ENCODE measurements at regions not wholly inside any gene's neighbourhood (a gene's known extent, or its start where the extent isn't known, plus 50 kb on each side); places are given as distances from the start of the nearest gene placed in this dataset.

- DNase-seq = no peak
Measured at GRCh38 chr16:50910736-50911100, 168.8 kb downstream of the CYLD start.

DNA sequence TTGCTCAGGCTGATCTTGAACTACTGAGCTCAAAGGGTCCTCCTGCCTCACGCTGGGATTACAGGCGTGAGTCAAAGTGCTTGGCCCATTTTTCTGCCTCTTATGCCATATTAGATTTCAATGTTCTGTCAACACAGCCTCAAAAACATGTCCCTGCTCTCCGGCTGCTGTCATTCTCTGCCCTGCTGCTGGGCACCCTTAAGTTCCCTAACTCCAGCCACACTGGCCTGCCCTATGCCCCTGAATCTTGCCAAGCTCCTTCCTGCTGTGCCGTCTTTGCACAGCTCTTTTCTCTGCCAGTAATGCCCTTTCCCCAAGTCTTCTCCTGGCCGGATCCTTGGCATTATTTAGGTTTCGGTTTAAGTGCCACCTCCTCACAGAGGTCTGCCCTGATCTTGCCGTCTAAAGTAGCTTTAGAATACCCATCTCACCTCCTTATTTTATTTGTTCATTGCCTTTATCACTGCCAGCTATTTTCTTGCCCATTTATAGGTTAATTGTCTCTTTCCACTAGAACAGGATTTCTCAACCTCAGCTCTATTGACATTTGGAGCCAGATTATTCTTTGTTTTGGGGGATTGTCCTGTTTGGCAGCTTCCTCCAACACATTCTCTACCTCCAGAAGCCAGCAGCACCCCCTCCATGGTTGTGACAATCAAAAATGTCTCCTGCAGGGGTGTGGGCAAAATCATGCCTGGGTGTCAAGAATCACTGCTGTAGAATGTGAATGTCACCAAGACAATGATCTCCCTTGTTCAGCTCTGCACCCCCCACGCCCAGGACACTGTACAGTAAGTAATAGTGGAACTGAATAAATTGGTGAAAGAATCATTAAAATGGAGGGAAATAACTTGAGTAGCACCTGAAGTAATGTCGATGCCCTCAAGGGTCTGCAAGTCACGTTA, 168.2 kb downstream of the CYLD start:
- DNase-seq = no peak

- no peak for DNase-seq
Measured at GRCh38 chr16:50908468-50908867, 166.6 kb downstream of the CYLD start.

GRCh38 chr16:50906454-50906853, 164.6 kb downstream of the CYLD start:
- DNase-seq = no peak

DNA sequence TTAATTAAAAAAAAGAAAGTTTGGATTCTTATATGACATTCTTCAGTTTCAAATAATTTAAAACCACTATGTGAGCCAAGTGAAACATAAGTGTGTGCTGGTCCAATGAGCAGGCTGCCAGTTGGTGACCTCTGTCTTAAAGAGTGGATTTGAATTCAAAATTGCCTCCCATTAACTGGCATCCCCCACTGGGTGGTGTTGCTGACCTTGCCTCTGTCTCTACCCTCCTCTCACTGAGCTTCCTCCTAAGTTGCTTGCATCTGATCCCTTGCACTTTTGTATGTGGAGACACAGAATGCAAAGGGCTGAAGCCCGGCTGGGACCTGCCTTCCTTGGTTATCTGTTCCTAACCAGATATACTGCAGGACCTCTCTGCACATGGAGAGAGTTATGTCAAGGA, 160.6 kb downstream of the CYLD start:
- no peak for DNase-seq

GRCh38 chr16:50901062-50901461, 159.2 kb downstream of the CYLD start:
- no peak for DNase-seq

GRCh38 chr16:50900391-50900942, 158.6 kb downstream of the CYLD start:
- DNase-seq = no peak

DNA sequence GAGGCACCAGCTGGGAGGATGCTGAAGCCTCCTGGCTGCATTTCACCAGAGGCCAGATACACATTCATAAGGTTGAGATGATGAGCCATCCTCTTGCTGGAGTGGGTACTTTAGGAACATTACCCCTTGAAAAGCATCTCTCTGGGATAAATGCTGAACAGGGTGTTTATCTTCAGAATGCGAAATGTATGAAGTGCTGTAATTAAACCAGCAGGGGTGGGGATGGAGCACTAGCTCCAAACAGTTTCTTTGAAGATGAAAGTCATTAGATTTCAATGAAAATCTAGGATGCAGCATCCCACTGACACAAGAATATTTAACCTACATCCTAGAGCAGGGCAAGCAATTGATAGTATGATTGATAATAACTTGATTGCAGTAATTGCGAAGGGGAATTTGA, 158.1 kb downstream of the CYLD start:
- no peak for DNase-seq

DNA sequence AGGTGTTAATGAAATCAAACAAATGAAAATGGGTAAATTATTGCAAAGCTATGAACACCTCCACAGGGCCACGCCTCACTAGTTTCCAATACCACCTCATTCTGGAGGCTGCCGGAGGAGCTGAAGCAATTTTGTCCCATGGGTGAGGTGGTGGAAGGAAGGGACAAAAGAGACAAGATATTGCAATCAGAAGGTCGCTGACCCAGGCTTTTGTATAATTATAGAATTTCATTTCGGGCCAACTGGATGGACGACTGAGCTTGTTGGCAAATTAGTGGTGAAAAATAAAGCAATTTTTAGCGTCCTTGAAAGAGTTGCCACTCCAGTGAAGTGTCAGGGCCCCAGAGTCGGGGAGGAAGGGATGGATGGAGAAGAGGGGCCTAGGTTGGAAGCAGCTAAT, 147.9 kb downstream of the CYLD start:
- no peak for DNase-seq

DNA sequence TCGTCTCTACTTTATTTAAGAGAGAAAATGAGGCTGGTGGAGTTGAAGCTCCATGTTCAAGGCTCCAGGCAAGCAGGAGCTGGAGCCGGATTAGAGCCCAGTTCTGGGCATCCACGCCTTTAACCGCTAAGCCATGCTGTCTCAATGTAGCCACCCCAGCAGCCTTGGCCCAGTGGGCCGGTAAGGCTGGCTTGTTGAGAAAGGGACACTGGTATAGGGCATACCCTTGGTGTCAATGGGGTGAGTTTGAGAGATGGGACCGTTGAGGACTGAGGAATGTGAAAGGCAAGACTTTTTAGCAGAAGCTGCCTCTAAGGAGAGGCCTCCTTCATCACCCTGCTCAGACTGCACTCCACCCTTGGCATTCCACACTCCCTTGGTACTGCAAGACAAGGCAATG, 147.4 kb downstream of the CYLD start:
- DNase-seq = no peak

GRCh38 chr16:50888486-50889261, 146.8 kb downstream of the CYLD start:
- DNase-seq = no peak

DNA sequence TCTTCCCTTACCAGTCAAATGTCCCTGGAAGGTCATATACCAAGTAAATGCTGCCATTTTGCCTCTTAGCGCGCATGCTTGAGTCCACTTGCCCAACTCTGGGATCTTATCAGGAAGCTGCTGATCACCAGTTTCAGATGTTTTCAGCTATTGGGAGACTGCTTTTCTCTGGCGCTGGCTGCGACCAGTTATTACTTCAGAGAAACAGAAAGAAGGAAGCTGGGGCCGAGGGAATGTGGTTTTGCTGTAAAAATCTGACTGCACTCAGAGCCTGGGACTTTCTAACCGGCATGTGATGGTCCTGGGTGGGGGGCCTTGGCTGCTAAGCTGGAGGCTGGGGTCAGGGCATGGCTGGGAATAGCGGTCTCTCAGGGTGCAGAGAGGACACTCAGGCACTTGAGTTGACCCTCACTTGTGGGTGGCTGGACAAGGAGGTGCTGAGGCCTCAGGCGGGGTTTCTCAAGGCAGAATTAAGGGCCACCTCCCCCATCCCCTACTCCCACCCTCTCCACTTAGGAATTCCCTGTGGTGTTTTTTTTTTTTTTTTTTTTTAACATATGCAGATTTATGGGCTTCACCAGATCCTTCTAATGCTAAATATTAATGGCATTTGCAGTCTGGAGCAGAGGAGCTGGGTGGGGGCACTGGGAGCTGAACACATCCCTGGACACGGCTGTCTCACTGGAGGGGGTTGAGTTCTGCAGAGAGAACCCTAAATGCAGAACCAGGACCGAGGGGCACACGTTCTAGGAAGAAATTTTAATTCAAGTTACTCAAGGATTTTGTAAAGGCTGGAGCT, 145.8 kb downstream of the CYLD start:
- DNase-seq = no peak

DNA sequence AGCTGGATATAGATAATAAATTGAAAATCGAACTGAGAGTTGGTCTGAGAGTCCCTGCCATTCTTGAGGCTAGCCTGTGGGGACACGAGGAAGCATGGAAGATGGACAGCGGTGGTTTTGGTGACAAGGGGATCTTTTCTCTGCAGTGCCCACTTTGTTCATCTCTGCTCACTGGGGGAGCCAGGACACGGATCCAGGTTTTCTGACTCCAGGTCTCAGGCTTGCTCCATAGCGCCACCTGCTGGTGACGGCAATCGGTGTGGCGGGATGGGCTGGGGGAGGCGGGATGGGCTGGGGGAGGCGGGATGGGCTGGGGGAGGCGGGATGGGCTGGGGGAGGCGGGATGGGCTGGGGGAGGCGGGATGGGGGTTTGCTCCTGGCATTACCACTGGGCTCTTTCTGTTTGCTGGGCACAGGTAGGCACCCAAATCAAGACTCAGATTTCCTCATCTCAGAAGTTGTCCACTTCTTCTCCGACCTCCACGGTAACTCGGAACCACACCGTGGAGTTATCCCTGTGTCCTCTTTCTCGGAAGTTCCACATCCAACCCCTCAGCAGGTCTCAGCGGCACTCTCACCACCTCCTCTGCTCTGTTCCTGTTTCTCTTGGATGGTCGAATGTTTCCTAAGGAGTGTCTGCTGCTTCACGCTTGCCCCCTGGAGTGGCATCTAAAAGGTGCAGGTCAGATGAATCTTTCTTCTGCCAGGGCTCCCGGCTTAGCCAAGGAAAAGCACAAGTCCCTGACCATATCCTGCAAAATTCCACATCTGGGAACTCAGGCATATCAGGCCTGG, 142.4 kb downstream of the CYLD start:
- peak; percentile 38 to 58 for DNase-seq

DNA sequence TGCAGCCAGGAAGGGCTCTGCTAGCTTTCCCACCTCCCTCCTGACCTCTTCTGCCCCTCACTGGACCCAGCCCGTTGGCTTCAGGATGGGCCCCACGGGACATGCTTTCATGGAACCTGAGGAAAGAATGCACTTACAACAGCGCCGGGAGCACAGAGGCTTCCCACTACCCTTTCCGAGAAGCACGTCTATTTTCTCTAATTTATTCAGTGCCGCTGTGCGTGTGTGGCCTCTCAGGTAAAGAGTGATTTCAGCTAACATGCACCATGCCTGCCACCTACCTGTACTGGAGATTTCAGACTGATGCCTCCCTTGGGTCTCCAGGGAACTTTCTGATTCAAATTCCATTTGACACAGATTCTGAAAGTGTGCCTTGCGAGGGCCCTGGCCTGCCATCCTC, 140.1 kb downstream of the CYLD start:
- DNase-seq = no peak

GRCh38 chr16:50881331-50881830, 139.5 kb downstream of the CYLD start:
- no peak for DNase-seq

GRCh38 chr16:50880926-50881325, 139.0 kb downstream of the CYLD start:
- no peak for DNase-seq

DNA sequence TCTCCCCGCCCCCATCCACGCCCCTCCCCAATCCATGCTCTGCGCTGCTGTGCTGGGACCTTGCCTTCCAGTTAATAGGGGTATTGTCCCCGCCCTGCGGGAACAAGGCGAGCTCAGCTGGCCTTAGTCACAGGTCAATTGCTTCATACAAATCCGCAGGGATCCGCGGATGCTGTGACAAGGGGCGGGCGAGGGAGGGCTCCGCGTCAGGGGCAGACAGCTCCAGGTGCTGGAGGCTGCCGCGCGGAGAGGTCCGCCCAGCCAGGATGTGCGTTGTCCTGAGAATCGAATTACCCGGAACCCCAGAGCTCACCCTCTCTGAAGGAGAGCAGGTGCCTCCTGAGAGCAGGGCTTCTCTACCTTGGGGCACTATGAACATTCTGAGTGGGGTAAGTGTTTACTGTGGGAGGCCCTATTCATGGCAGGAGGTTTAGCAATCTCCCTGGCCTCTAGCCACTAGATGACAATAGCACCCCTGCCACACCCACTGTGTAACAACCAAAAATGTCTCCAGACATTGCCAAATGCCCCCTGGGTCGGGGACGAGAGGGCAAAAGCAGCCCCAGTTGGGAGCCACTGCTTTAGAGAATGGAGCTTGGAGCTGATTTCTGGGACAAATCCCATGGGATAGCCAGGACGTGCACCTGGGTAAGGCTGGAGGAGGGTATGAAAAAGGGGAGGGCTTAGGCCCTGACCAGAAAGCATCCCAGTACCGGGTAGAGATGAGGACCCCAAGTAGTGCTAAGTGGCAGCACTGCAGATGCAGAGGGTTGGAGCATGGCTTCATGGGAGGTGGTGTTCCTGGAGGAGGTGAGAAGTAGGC, 138.2 kb downstream of the CYLD start:
- DNase-seq = no peak

DNA sequence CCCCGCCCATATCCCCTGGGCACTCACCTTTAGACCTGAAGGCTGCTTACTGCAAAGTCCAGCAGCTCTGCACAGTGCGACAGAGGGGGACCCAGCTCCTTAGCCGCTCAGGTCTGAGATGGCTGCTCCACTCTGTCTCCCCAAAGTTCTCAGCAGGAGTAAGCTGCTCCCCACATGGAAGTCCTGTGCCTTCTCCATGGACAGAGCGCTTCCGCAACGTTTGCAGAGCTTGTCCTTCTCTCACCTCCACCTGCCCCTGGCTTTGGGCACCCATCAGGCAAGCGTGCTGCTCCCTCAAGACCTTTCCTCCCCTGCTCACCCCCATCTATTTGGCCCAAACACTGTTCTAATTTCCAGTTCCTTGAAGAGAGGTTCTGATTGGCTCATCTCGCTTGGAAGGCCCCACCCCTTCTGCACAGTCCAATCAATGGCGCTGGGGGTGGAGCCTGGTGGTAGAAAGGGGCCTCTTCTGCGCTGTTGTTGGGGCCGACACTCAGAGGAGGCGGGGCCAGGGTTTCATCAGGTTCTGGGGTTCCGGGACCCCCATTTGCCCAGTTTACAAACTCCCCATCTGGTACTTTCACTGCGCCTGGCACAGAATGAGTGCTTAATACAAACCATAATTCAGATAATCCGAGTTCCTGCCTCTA, 137.2 kb downstream of the CYLD start:
- no peak for DNase-seq

- no peak for DNase-seq
Measured at GRCh38 chr16:50878536-50878935, 136.7 kb downstream of the CYLD start.

DNA sequence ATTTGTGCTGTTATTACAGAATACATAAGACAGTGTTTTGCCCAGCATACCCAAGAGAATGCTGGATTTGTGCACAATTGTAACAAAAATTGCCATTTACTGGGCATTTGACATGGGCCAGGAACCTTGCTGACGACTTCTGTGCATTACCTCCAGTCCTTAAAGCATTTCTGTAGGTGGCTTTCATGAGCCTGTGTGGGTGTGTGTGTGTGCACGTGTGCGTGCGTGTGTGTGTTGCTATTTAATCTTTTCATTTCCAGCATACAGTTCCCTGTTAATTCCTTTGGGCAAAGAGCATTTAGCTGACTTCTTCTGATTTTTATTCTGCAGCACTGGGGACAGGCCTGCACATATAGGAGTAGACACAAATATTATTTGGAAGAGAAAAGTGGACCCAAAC, 134.4 kb downstream of the CYLD start:
- DNase-seq = no peak

DNA sequence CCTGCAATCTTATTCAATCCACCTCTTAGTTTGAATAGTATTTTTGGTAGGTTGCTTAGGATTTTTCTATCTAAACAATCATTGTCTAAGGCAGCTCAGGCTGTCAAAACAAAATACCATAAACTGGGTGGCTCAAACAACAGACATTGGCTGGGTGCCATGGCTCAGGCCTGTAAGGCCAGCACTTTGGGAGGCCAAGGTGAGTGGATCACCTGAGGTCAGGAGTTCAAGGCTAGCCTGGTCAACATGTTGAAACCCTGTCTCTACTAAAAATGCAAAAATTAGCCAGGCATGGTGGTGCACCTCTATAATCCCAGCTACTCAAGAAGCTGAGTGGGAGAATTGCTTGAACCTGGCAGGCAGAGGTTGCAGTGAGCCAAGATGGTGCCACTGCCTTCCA, 126.7 kb downstream of the CYLD start:
- no peak for DNase-seq
